Superior temporal gyrus (tissue), 1 donor: ENCODE measurements at regions not wholly inside any gene's neighbourhood (a gene's known extent, or its start where the extent isn't known, plus 50 kb on each side); places are given as distances from the start of the nearest gene placed in this dataset.

Experiments
- DNase-seq: peaks from one replicate; pipeline ENCODE4 v3.0.0-alpha.2; 2016; ENCODE audit errors: extremely low spot score

DNA sequence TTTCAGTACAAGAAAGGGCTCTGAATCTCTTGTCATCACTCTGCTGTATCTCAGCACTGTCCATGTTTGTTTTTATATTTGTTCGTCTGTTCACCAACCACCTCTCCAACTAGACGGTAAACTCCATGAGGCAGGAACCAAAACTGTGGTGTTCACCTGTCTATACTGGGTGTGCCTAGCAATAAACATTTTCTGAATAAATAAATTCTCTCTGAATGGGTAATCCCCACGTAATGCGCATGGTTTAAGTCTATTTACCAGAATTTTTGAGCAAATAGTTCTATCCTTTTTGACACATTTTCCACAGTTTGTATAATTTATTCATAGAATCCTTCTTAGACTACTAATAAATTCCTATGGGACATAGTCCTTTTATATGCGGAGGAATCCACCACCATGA, 400.6 kb upstream of the CFAP20DC start:
- DNase-seq, result no peak

GRCh38 chr3:59446775-59447465, 397.1 kb upstream of the CFAP20DC start:
- peak; percentile 21 for DNase-seq

GRCh38 chr3:59444676-59445075, 394.9 kb upstream of the CFAP20DC start:
- no peak for DNase-seq

DNA sequence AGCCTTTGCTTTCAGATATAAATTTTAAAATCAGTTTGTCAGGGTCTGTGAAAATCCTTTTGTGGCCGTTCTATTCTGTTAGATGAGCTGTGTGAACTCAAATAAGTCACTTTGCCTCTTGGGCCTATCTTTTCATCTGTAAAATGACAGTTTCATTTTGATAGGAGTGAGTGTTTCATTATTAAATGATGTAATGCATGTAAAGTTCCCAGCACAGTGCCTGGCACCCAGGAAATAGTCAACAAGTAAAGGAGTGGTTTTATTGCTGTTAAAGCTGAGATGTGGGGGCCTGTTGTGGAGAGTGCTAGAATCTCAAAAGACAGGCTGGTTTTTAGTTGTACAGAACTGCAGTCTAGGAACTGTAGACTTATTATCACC, 394.5 kb upstream of the CFAP20DC start:
- DNase-seq, result no peak

- no peak for DNase-seq
Measured at GRCh38 chr3:59443618-59444293, 393.9 kb upstream of the CFAP20DC start.

DNA sequence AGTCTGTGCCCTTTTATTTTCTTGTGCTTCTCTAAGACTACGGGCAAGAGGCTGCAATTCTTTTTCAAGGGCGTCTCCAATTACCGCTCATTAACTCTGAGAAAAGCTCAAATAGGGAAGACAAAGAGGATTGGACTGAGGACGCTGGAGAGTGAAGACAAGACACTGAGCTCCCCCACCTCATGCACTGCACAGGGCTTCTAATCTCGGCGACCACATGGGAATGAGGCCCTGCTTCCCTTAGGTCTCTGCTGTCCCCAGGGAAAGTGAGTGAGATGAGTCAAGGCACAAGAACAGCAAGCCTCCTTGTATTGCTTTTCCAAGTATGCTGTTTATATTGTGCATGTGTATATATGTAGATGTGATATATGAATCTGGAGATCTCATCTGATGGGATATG, 392.2 kb upstream of the CFAP20DC start:
- no peak for DNase-seq

DNA sequence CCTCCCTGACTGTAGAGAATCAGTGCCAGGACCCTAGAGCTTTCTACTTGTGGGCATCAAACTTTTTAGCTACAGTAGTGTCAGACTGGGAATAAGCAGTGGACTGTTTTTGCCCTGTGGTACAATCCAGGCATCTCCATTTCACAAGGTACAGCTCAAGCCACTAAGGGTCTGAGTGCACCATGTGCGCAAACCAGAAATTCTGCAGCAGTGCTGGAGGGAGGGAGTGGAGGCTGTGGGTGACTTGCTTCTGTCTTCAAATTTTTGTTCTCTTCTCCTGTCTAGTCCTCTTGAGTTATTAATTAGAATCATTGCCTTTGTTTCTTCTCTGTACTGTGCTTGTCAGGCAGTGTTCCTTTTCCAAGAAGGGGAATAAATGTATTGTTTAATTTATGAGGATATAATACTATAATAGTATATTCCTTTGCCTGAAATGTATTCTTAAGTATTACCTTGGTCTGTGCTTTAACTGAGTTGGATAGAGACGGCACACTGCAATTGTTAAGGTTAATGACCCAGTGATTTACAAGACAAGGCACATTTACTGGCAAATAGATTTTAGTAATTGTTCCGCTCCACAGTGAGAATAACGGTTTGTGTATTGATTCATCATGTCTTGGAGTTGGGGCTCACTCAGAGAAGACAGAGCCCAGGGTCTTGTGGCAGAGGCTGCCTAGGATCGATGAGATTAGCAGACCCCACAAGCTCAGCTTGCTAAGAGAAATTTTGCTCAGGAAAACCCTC, 390.6 kb upstream of the CFAP20DC start:
- DNase-seq, result no peak

GRCh38 chr3:59438492-59438891, 388.7 kb upstream of the CFAP20DC start:
- DNase-seq, result no peak

DNA sequence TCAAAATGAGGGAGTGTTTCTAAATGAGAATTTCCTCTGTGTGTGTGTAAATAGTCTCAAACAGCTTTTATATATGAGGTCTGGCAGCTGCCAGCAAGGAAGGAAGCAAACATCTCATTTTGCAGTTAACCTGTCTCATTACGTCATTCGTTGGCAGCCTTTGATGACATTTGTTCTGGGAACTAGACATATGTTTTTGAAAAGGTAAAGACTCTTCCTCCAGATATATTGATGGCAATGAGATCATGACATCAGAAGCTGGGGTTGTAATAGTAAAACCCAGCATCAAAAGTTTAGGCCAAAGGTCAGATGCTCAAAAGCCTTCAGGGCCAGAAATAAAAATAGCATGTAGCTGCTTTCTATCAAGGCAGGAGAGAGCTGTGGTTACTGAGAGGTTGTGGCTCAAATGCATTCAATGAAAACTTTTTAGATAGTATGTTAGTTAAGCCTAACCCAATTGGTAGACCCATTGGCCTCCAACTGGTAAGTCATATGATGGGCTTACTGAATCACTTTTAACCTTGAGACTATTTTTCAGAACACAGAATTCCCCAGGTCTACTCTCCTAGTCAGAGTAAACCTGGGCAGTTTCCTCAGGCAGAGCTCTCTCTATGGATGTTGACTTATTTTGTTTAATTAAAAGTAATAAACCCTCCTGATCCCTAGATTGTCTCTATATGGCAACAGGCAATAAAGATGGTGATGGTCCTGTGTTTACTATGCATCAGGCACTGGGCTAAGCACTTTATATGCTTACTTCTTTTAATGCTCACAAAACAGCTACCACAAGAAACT, 386.5 kb upstream of the CFAP20DC start:
- no peak for DNase-seq

- DNase-seq, result no peak
Measured at GRCh38 chr3:59433546-59433945, 383.7 kb upstream of the CFAP20DC start.

DNA sequence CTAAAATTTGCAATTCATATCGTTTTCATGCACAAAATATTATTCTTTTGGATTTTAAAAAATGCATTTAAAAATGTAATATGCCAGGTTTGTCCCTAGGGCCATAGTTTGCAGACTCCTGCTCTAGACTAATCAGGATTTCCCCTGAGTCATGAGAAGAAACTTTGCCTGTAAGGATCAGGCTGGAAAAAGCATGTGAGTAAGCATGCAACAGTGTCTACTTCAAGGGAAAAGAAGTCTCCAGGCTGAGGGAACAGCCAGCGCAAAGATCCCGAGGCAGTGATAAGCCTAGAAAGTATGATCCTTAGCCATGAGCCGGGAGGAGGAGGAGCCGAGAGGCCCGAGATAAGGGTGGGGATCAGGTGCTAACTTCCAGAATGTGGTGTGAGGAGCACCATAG, 382.8 kb upstream of the CFAP20DC start:
- no peak for DNase-seq

GRCh38 chr3:59430341-59430740, 380.5 kb upstream of the CFAP20DC start:
- DNase-seq, result no peak

- DNase-seq, result no peak
Measured at GRCh38 chr3:59429198-59429597, 379.4 kb upstream of the CFAP20DC start.

DNA sequence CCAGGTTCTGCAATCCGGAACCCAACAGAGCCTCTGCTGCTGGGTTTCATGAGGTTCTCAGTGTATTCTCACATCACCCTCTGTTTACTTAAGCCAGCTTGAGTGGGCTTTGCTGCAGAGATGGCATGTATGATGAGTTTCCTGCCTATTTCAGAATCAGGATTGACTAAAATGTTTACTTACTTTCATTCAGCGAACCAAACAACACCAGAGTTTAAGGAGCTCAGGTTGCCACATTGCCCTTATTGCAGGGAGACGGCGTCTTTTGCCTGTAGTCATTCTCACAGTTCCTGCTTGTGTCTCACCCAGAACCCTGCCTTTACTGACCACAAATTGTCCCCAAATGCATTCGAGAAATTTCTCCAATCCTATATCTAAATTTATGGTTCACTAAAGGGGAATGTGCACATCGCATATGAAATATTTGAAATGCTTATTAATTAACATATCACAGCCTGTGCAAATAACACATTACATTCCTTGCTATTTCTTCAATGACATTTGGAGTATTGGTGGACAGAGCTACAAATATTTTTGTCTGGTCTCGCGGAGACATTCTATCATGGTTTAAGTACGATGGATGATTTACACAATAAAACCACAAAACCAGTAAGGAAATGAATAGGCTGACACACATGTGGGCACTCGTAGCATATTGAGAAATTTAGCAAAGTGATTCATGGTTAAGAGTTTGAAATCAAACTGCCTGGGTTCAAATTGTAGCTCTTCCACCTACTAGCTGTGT, 377.2 kb upstream of the CFAP20DC start:
- DNase-seq, result no peak

- DNase-seq, result no peak
Measured at GRCh38 chr3:59425942-59426341, 376.1 kb upstream of the CFAP20DC start.

DNA sequence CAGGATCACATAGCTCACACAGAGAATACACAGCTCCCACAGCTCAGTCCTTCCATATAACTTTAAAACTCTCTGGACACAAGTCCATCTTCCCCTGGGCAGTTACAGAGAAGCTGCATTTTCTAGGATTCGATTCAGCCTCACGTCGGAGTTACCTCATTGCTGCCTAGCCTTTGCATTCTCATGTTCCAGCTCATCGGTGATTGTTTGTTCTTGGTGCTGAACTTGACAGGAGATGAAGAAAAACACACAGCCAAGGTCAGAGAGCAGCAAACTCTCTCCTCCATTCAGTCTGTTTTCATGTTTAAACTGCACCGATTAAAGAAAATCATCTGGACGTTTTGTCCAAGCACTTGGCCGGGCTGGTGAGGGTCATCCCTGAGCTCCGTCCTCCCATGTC, 375.5 kb upstream of the CFAP20DC start:
- no peak for DNase-seq

- DNase-seq, result no peak
Measured at GRCh38 chr3:59424268-59425010, 374.6 kb upstream of the CFAP20DC start.

GRCh38 chr3:59423707-59424106, 373.9 kb upstream of the CFAP20DC start:
- no peak for DNase-seq

DNA sequence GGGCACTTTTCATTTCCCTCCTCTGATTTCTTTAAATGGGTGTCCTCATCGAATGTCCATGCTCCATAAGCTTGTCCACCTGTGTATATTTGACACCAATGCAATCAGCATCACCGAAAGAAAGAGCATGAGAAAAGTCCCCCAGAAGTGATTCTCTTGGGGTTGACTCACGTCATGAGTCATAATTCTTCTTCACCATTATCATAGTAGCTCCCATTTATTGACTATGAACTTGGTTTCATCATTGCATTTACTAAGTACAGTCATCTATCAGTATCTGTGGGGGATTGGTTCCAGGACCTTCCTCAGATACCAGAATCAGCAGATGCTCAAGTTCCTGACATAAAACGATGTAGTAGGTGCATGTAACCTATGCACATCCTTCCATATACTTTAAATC, 372.5 kb upstream of the CFAP20DC start:
- DNase-seq, result no peak

DNA sequence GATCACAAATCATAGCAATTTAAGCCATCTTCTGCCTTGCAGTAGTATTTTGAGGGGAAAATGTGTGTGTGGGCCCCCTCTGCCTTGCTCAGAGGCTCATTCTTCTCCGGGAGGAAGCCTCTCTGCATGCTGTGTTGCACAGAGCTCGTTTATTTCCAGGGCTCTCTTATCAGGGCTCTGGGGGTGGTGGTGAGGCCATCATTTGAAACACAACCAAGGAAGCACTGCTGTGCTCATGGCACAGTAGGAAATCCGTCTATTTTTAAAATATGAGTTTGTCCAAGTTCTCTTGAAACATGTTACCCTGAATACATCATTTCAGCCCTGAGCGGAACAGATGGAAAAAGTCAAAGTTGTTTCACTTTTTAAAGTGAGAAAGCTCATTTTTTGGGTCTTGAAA, 369.0 kb upstream of the CFAP20DC start:
- peak; percentile 36 for DNase-seq

DNA sequence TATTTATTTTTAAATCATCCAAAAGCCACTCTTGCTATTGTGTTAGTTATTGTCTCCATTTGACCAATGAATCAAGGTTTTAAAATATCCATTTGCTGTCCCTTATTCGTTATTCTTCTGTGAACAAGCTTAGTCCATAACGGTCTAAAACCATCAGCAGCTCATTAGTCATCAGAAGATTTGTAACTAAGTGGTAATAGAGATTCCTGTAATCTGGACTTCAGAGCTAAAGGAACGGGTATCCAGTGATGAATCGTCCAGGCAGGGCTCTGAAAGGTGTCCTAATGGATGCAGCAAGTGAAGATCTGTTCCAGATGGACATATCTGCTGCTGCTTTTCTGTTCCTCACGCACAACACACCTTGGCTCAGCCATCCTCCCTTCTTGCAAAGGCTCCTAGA, 362.7 kb upstream of the CFAP20DC start:
- DNase-seq, result no peak
